PFSK-1 (cell line): ENCODE measurements at regions not wholly inside any gene's neighbourhood (a gene's known extent, or its start where the extent isn't known, plus 50 kb on each side); places are given as distances from the start of the nearest gene placed in this dataset.

ENCODE experiments used
- POLR2AphosphoS5 ChIP-seq: IDR thresholded peaks from 2 replicates; pipeline ENCODE4 v1.6.1; 2012; ENCODE audit warnings: low read depth, mild to moderate bottlenecking, control low read depth, low read length, moderate library complexity
- TAF1 ChIP-seq: IDR thresholded peaks from 2 replicates; pipeline ENCODE4 v1.6.1; 2012; ENCODE audit warnings: low read length, control low read depth, borderline replicate concordance; ENCODE audit not compliant: insufficient read depth

DNA sequence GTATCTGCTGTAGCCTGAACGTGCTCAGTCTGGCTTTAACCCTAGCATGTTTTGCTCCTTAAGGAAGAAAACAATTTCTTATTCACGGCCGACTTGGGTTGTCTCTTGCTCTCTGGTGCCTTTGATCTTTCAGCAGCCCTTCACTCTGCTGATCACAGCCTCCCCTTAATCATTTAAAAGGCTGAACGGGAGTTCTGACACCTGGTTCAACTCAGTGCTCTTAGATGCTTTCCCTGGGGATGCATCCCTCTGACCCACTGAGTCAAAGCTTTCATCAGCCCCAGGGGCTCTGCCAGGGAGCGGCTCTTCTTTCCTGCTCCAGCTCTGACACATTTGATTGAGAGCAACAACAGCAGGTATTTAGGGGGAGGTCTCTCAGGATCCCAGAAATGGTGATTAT is 79.0 kb upstream of the FYN start:
- TF ChIP-seq POLR2AphosphoS5, result no peak
- TF ChIP-seq TAF1, result no peak
